WTC11 (cell line): ENCODE measurements at regions not wholly inside any gene's neighbourhood (a gene's known extent, or its start where the extent isn't known, plus 50 kb on each side); places are given as distances from the start of the nearest gene placed in this dataset.

Experiments
- CREB1 ChIP-seq: sonication (generic); formaldehyde crosslinking; IDR thresholded peaks from 2 replicates; pipeline ENCODE4 v1.8.0; 2023; ENCODE audit warnings: mild to moderate bottlenecking, missing genetic modification reagents
- JUN ChIP-seq: sonication (generic); formaldehyde crosslinking; IDR thresholded peaks from 2 replicates; pipeline ENCODE4 v1.8.0; 2023; ENCODE audit warnings: mild to moderate bottlenecking, missing genetic modification reagents
- NFYB ChIP-seq: sonication (generic); formaldehyde crosslinking; conservative IDR thresholded peaks from 2 replicates; pipeline ENCODE4 v1.8.0; 2022; ENCODE audit warnings: low read depth, missing genetic modification reagents
- NR2C2 ChIP-seq: sonication (generic); formaldehyde crosslinking; IDR thresholded peaks from 2 replicates; pipeline ENCODE4 v1.8.0; 2022; ENCODE audit warnings: mild to moderate bottlenecking, missing genetic modification reagents
- ZBTB21 ChIP-seq: sonication (generic); formaldehyde crosslinking; IDR thresholded peaks from 2 replicates; pipeline ENCODE4 v1.8.1; 2023; ENCODE audit warnings: mild to moderate bottlenecking, missing genetic modification reagents, borderline replicate concordance
- TF ChIP-seq, protein P1 (sequence below): fragments of 200-600 bp; IDR thresholded peaks from 2 replicates; pipeline ENCODE4 v1.8.0; 2022; ENCODE audit warnings: antibody characterized with exemption
- TF ChIP-seq, protein P2 (sequence below): sonication (generic); formaldehyde crosslinking; IDR thresholded peaks from 2 replicates; pipeline ENCODE4 v1.8.0; 2023; ENCODE audit warnings: missing genetic modification reagents
- TF ChIP-seq, protein P3 (sequence below): sonication (generic); formaldehyde crosslinking; IDR thresholded peaks from 2 replicates; pipeline ENCODE4 v1.8.1; 2023; ENCODE audit warnings: mild to moderate bottlenecking, missing genetic modification reagents, moderate library complexity
- TF ChIP-seq, protein P4 (sequence below): sonication (generic); formaldehyde crosslinking; IDR thresholded peaks from 2 replicates; pipeline ENCODE4 v1.8.1; 2022; ENCODE audit warnings: low read depth, mild to moderate bottlenecking, moderate library complexity, missing genetic modification reagents, borderline replicate concordance
- TF ChIP-seq, protein P5 (sequence below): sonication (generic); formaldehyde crosslinking; IDR thresholded peaks from 2 replicates; pipeline ENCODE4 v1.8.0; 2022; ENCODE audit warnings: mild to moderate bottlenecking, missing genetic modification reagents

DNA sequence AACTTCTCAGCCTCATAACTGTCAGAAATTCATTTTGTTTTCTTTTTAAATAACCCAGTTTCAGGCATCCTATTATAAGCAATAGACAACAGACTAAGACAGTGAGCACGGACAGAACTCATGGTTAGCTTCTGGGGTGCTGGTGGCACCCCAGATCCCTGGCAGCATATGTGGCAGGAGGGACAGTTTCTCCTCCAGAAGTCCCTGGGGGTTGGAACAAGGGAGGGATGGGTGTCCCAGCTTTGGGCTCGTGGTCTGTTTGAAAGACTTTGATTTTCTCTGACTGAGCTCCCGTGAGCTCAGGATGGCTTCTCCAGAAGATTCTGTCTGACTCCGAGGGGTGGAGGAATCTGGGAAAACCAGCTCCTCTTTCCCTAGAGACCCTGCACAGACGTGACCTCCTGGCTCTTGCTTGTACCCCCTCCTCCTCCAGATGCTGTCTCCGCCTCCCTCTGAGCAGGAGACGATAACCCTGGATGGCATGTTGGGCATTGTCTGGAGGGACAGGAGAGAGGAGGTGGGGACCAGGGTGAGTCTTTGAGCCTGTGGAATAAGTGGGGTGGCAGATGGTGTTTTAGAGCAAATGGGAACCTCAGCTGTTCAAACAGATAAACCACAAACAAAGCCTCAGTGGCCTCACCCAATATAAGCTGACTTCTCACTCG is 421.1 kb downstream of the GLRX3 start:
- TF ChIP-seq CREB1 (CRISPR knock-in tag): no peak
- TF ChIP-seq, protein P1, sequence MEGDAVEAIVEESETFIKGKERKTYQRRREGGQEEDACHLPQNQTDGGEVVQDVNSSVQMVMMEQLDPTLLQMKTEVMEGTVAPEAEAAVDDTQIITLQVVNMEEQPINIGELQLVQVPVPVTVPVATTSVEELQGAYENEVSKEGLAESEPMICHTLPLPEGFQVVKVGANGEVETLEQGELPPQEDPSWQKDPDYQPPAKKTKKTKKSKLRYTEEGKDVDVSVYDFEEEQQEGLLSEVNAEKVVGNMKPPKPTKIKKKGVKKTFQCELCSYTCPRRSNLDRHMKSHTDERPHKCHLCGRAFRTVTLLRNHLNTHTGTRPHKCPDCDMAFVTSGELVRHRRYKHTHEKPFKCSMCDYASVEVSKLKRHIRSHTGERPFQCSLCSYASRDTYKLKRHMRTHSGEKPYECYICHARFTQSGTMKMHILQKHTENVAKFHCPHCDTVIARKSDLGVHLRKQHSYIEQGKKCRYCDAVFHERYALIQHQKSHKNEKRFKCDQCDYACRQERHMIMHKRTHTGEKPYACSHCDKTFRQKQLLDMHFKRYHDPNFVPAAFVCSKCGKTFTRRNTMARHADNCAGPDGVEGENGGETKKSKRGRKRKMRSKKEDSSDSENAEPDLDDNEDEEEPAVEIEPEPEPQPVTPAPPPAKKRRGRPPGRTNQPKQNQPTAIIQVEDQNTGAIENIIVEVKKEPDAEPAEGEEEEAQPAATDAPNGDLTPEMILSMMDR: no peak
- TF ChIP-seq, protein P2, sequence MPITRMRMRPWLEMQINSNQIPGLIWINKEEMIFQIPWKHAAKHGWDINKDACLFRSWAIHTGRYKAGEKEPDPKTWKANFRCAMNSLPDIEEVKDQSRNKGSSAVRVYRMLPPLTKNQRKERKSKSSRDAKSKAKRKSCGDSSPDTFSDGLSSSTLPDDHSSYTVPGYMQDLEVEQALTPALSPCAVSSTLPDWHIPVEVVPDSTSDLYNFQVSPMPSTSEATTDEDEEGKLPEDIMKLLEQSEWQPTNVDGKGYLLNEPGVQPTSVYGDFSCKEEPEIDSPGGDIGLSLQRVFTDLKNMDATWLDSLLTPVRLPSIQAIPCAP: no peak
- TF ChIP-seq NFYB (CRISPR knock-in tag): no peak
- TF ChIP-seq NR2C2: no peak
- TF ChIP-seq, protein P3, sequence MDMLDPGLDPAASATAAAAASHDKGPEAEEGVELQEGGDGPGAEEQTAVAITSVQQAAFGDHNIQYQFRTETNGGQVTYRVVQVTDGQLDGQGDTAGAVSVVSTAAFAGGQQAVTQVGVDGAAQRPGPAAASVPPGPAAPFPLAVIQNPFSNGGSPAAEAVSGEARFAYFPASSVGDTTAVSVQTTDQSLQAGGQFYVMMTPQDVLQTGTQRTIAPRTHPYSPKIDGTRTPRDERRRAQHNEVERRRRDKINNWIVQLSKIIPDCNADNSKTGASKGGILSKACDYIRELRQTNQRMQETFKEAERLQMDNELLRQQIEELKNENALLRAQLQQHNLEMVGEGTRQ: no peak
- no peak for TF ChIP-seq JUN (CRISPR knock-in tag)
- no peak for TF ChIP-seq ZBTB21
- TF ChIP-seq, protein P4, sequence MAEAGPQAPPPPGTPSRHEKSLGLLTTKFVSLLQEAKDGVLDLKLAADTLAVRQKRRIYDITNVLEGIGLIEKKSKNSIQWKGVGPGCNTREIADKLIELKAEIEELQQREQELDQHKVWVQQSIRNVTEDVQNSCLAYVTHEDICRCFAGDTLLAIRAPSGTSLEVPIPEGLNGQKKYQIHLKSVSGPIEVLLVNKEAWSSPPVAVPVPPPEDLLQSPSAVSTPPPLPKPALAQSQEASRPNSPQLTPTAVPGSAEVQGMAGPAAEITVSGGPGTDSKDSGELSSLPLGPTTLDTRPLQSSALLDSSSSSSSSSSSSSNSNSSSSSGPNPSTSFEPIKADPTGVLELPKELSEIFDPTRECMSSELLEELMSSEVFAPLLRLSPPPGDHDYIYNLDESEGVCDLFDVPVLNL (CRISPR knock-in tag): no peak
- TF ChIP-seq, protein P5, sequence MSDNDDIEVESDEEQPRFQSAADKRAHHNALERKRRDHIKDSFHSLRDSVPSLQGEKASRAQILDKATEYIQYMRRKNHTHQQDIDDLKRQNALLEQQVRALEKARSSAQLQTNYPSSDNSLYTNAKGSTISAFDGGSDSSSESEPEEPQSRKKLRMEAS: no peak
